Fibroblast of skin of scalp (primary cell): ENCODE measurements at regions not wholly inside any gene's neighbourhood (a gene's known extent, or its start where the extent isn't known, plus 50 kb on each side); places are given as distances from the start of the nearest gene placed in this dataset.

Experiments
- DNase-seq: peaks from one replicate; pipeline ENCODE4 v3.0.0-alpha.2; 2013

GRCh38 chr6:14824484-14825275, 421.2 kb upstream of the JARID2 start:
- no peak for DNase-seq

- DNase-seq, result no peak
These were observed 419.4 kb upstream of the JARID2 start for GRCh38 chr6:14826456-14826855.

- DNase-seq, result no peak
These were observed 418.5 kb upstream of the JARID2 start for GRCh38 chr6:14827354-14827753.

- DNase-seq, result no peak
These were observed 417.7 kb upstream of the JARID2 start for GRCh38 chr6:14828201-14828611.

GRCh38 chr6:14831070-14831469, 414.8 kb upstream of the JARID2 start:
- DNase-seq, result no peak

GRCh38 chr6:14831937-14832336, 413.9 kb upstream of the JARID2 start:
- no peak for DNase-seq

GRCh38 chr6:14832427-14832826, 413.4 kb upstream of the JARID2 start:
- no peak for DNase-seq

GRCh38 chr6:14834851-14835530, 410.9 kb upstream of the JARID2 start:
- no peak for DNase-seq

- DNase-seq, result no peak
These were observed 408.4 kb upstream of the JARID2 start for GRCh38 chr6:14837435-14837834.

- no peak for DNase-seq
These were observed 407.7 kb upstream of the JARID2 start for GRCh38 chr6:14838133-14838583.

GRCh38 chr6:14841901-14842421, 403.9 kb upstream of the JARID2 start:
- DNase-seq, result peak; percentile 97

- DNase-seq, result no peak
These were observed 401.5 kb upstream of the JARID2 start for GRCh38 chr6:14844411-14844810.

- no peak for DNase-seq
These were observed 397.9 kb upstream of the JARID2 start for GRCh38 chr6:14848019-14848418.

- no peak for DNase-seq
These were observed 396.7 kb upstream of the JARID2 start for GRCh38 chr6:14849185-14849584.

GRCh38 chr6:14851281-14851680, 394.6 kb upstream of the JARID2 start:
- DNase-seq, result peak; percentile 69

- DNase-seq, result no peak
These were observed 393.5 kb upstream of the JARID2 start for GRCh38 chr6:14852375-14852774.

- DNase-seq, result no peak
These were observed 389.7 kb upstream of the JARID2 start for GRCh38 chr6:14856177-14856576.

- DNase-seq, result no peak
These were observed 388.9 kb upstream of the JARID2 start for GRCh38 chr6:14857001-14857400.

- no peak for DNase-seq
These were observed 388.4 kb upstream of the JARID2 start for GRCh38 chr6:14857501-14857900.

GRCh38 chr6:14858808-14859207, 387.1 kb upstream of the JARID2 start:
- no peak for DNase-seq

GRCh38 chr6:14860774-14861173, 385.1 kb upstream of the JARID2 start:
- no peak for DNase-seq

- DNase-seq, result peak; percentile 14
These were observed 384.4 kb upstream of the JARID2 start for GRCh38 chr6:14861491-14861943.

GRCh38 chr6:14862845-14863244, 383.0 kb upstream of the JARID2 start:
- no peak for DNase-seq
